ENCODE measurements at regions not wholly inside any gene's neighbourhood (a gene's known extent, or its start where the extent isn't known, plus 50 kb on each side); places are given as distances from the start of the nearest gene placed in this dataset.
A peak's percentile ranks its signal among the peaks of the same experiment; 100 is the strongest.

DNA sequence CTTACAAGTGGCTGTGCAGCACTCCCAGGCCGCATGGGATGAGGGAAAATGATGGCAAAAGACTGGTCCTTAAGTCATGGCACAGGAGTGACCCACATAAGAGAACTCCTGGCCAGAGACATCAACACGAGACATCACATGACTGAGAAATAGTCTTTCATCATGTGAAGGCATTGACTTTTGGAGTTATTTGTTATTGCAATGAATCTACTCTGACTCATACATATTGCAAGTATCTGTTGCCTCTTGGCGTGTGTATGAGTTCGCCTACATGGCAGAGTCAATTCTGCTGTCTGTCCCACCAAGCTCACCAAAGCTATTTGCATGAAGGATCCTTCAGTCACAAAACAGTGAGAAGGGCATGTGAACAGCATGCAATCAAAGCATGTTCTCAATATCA is 59.7 kb upstream of the HABP2 start:
- DNase-seq (ENCODE audit: low read depth) = peak; percentile 9
- TF ChIP-seq, protein P1, sequence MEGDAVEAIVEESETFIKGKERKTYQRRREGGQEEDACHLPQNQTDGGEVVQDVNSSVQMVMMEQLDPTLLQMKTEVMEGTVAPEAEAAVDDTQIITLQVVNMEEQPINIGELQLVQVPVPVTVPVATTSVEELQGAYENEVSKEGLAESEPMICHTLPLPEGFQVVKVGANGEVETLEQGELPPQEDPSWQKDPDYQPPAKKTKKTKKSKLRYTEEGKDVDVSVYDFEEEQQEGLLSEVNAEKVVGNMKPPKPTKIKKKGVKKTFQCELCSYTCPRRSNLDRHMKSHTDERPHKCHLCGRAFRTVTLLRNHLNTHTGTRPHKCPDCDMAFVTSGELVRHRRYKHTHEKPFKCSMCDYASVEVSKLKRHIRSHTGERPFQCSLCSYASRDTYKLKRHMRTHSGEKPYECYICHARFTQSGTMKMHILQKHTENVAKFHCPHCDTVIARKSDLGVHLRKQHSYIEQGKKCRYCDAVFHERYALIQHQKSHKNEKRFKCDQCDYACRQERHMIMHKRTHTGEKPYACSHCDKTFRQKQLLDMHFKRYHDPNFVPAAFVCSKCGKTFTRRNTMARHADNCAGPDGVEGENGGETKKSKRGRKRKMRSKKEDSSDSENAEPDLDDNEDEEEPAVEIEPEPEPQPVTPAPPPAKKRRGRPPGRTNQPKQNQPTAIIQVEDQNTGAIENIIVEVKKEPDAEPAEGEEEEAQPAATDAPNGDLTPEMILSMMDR (conservative IDR thresholded peaks at IDR 0.05; ENCODE audit: low read depth, low read length) = no peak
- H3K4me3 ChIP-seq (ENCODE audit: low read depth, low read length) = no peak overlapping the region

DNA sequence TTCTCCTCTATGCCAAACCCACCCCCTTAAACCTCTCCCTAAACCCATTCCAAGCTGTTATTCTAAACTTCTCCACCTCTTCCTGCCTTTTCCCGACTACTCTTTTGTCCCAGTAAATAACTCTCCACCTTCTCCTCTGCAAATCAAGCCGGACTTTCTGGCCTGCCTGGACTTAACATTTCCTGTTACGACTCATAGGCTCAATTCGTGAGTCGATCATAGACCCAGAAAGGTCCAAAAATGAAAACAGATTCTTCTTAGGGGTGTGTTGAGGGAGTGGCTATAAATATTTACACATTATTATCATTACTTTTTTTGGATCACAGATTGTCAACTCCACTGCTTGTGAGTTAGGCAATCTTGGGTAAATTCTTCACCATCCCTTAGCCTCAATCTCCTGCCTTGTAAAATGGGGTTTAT is 59.0 kb upstream of the HABP2 start:
- TF ChIP-seq, protein P1 (conservative IDR thresholded peaks at IDR 0.05; ENCODE audit: low read depth, low read length) = no peak
- DNase-seq (ENCODE audit: low read depth) = no peak
- no peak overlapping the region for H3K4me3 ChIP-seq (ENCODE audit: low read depth, low read length)

DNA sequence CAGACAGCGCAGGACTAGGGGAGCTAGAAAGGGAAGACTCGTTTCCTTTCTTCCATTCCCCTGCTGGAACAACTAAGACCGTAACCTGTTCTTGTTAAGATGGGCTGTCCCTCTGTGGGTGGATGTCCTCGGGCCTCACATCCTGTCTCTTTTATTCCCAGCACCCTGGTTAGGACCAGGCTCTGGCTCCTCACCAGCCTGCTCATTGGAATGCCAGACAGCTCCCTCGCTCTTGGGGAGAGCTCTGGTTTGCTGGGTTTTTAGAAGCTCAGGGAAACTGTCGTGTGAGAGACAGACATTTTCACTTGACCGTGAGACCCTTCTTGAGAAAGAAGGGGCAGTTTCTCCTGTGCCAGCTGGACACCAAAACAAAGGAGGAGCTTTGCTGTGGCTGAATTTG is 58.1 kb upstream of the HABP2 start:
- TF ChIP-seq, protein P1 (conservative IDR thresholded peaks at IDR 0.05; ENCODE audit: low read depth, low read length) = no peak
- no peak for DNase-seq (ENCODE audit: low read depth)
- H3K4me3 ChIP-seq (ENCODE audit: low read depth, low read length) = no peak overlapping the region

DNA sequence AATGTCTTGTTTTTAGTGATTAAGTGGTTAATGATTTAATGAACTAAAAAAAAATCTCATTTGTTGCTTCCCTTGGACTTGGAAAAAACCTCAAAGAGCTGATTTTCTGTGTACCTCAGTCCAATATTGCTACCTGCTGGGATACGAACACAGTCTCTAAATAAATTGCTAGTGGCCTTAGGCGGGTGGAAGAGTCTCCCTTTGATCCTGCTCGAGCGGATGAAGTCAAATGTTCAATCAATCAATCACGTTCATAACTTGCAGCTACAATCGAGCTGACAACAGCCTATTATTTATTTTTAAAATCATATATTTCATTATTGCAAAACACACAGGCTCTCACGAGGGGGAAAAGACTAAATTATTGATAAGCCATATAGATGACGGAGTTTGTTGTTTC is 57.3 kb upstream of the HABP2 start:
- TF ChIP-seq, protein P1 (conservative IDR thresholded peaks at IDR 0.05; ENCODE audit: low read depth, low read length) = no peak
- no peak for DNase-seq (ENCODE audit: low read depth)
- H3K4me3 ChIP-seq (ENCODE audit: low read depth, low read length) = no peak overlapping the region

DNA sequence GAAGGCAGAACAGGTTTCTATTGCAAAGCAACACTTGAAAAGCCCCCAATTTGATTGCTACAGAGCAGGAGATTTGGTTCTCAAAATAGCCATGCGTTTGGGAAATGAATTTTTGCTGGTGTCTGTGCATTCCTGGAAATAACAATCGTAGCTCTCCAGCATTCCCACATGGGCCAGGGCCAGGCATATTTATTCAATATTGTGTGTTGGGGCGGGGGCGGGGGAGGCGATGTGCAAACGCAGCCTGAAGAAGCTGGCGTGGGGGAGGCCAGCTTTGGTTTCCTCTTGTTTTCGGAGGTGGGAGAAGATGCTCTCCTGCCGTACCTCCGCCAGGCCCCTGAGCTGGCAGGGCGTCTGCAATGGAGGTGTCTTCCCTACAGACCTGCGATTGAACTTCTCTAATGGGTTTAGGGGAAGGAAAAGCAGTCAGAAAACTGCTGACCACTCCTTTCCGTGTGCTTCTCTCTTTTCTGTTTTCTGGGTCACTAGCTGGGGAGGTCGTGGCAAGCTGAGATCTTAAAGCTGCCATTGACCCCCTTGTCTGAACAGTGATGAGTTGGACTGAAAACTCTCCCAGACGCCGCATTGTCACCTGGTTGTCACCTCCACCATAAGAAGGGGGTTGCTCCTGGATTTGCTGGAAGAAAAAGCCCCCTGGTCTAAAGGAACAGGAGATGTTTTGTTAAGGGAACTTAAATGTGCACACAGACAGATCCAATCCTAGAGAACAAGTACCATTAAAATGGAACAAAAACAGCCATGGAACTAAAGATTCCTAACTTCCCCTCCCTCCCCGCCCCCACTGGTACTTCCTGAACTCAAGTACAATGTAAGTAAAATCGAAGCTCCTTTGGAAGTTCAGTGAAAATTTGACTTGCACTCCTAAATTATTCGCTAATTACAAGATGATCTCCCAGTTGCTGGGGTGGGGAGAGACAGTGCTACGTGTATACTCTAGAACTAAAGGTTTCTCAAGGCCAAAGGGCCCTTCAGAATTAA is 56.4 kb upstream of the HABP2 start:
- H3K4me3 ChIP-seq (ENCODE audit: low read depth, low read length) = no peak overlapping the region
- DNase-seq (ENCODE audit: low read depth) = no peak
- TF ChIP-seq, protein P1 (conservative IDR thresholded peaks at IDR 0.05; ENCODE audit: low read depth, low read length) = no peak

DNA sequence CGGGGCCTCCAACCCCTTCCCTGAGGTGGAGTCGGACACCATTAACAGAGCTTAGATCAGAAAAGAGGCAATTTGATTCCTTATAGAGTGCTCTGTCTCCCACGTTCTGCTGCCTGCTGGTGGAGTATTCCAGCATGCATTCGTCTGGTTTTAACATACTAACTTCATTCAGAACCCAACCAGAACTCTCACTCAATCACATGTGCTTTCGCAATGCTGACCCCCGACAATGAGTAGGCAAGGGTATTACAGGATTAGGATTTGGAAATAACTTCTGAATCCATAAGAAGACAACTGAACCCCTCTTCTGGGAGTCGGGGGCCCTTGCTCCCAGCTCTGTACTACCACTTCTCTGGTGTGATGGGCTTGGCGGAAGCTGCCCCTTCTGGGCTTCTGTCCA is 55.7 kb upstream of the HABP2 start:
- TF ChIP-seq, protein P1 (conservative IDR thresholded peaks at IDR 0.05; ENCODE audit: low read depth, low read length) = no peak
- H3K4me3 ChIP-seq (ENCODE audit: low read depth, low read length) = no peak overlapping the region
- no peak for DNase-seq (ENCODE audit: low read depth)

DNA sequence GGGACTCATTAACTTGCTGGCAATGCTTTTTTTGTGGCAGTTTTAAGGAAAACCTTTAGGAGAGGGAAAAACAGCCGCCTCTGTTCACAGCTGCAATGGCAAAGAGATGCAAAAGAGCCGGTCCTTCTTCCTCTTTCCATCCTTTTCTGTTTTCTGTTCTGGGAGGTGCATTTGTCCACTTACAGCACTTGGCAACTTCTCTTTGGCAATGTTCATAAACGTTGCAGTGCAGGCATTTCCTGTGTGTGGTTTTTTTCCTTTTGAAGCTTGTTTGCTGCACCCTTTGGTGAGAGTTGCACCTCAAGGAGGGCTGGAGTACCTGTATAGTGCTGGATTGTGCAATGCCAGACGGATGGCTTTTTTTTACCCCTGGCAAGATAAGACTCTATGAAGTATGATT is 53.9 kb upstream of the HABP2 start:
- peak; percentile 19 for DNase-seq (ENCODE audit: low read depth)
- TF ChIP-seq, protein P1 (conservative IDR thresholded peaks at IDR 0.05; ENCODE audit: low read depth, low read length) = no peak
- no peak overlapping the region for H3K4me3 ChIP-seq (ENCODE audit: low read depth, low read length)

All from choroid plexus epithelial cell (primary cell).